ENCODE measurements at regions not wholly inside any gene's neighbourhood (a gene's known extent, or its start where the extent isn't known, plus 50 kb on each side); places are given as distances from the start of the nearest gene placed in this dataset.

- no peaks in the 10 kb centered on the region for H3K27me3 ChIP-seq (ENCODE audit: control insufficient read depth, insufficient read depth, low read length)
- no peaks in the 10 kb centered on the region for H3K4me1 ChIP-seq (ENCODE audit: control insufficient read depth, insufficient read depth, low read length)
- no peaks in the 10 kb centered on the region for H3K36me3 ChIP-seq (ENCODE audit: control insufficient read depth, insufficient read depth, low read length)
- H3K4me3 ChIP-seq (ENCODE audit: low read length): no peak overlapping the region
- H3K9me3 ChIP-seq (ENCODE audit: control insufficient read depth, low read length): no peaks in the 10 kb centered on the region
- H3K9ac ChIP-seq (ENCODE audit: low read length): no peak overlapping the region
Observed at GRCh38 chr9:86766912-86767311, 180.4 kb downstream of the GAS1 start.

GRCh38 chr9:86766511-86766910, 180.8 kb downstream of the GAS1 start:
- no peaks in the 10 kb centered on the region for H3K27me3 ChIP-seq (ENCODE audit: control insufficient read depth, insufficient read depth, low read length)
- H3K9ac ChIP-seq (ENCODE audit: low read length): no peak overlapping the region
- no peaks in the 10 kb centered on the region for H3K4me1 ChIP-seq (ENCODE audit: control insufficient read depth, insufficient read depth, low read length)
- H3K9me3 ChIP-seq (ENCODE audit: control insufficient read depth, low read length): no peaks in the 10 kb centered on the region
- no peak overlapping the region for H3K4me3 ChIP-seq (ENCODE audit: low read length)
- H3K36me3 ChIP-seq (ENCODE audit: control insufficient read depth, insufficient read depth, low read length): no peaks in the 10 kb centered on the region

- no peaks in the 10 kb centered on the region for H3K36me3 ChIP-seq (ENCODE audit: control insufficient read depth, insufficient read depth, low read length)
- no peaks in the 10 kb centered on the region for H3K9me3 ChIP-seq (ENCODE audit: control insufficient read depth, low read length)
- no peak overlapping the region for H3K9ac ChIP-seq (ENCODE audit: low read length)
- H3K4me1 ChIP-seq (ENCODE audit: control insufficient read depth, insufficient read depth, low read length): no peaks in the 10 kb centered on the region
- no peaks in the 10 kb centered on the region for H3K27me3 ChIP-seq (ENCODE audit: control insufficient read depth, insufficient read depth, low read length)
- H3K4me3 ChIP-seq (ENCODE audit: low read length): no peak overlapping the region
Observed at GRCh38 chr9:86765746-86766430, 181.4 kb downstream of the GAS1 start.

- Histone ChIP-seq H3K9ac (ENCODE audit: low read length) (no peak overlapping the region), H3K9me3 (ENCODE audit: control insufficient read depth, low read length) (no peaks in the 10 kb centered on the region), H3K4me1 (ENCODE audit: control insufficient read depth, insufficient read depth, low read length) (no peaks in the 10 kb centered on the region), H3K4me3 (ENCODE audit: low read length) (no peak overlapping the region), H3K27me3 (ENCODE audit: control insufficient read depth, insufficient read depth, low read length) (no peaks in the 10 kb centered on the region), H3K36me3 (ENCODE audit: control insufficient read depth, insufficient read depth, low read length) (no peaks in the 10 kb centered on the region)
Observed at GRCh38 chr9:86764671-86765343, 182.5 kb downstream of the GAS1 start.

- Histone ChIP-seq H3K4me1 (ENCODE audit: control insufficient read depth, insufficient read depth, low read length) (no peaks in the 10 kb centered on the region), H3K9ac (ENCODE audit: low read length) (no peak overlapping the region), H3K27me3 (ENCODE audit: control insufficient read depth, insufficient read depth, low read length) (no peaks in the 10 kb centered on the region), H3K4me3 (ENCODE audit: low read length) (no peak overlapping the region), H3K9me3 (ENCODE audit: control insufficient read depth, low read length) (no peaks in the 10 kb centered on the region), H3K36me3 (ENCODE audit: control insufficient read depth, insufficient read depth, low read length) (no peaks in the 10 kb centered on the region)
Observed at GRCh38 chr9:86764221-86764624, 183.1 kb downstream of the GAS1 start.

GRCh38 chr9:86763791-86764190, 183.5 kb downstream of the GAS1 start:
- Histone ChIP-seq H3K36me3 (ENCODE audit: control insufficient read depth, insufficient read depth, low read length) (no peaks in the 10 kb centered on the region), H3K9ac (ENCODE audit: low read length) (no peak overlapping the region), H3K4me1 (ENCODE audit: control insufficient read depth, insufficient read depth, low read length) (no peaks in the 10 kb centered on the region)

GRCh38 chr9:86757382-86757720, 190.0 kb downstream of the GAS1 start:
- Histone ChIP-seq H3K9me3 (ENCODE audit: control insufficient read depth, low read length) (no peaks in the 10 kb centered on the region), H3K9ac (ENCODE audit: low read length) (no peak overlapping the region), H3K4me3 (ENCODE audit: low read length) (no peak overlapping the region), H3K4me1 (ENCODE audit: control insufficient read depth, insufficient read depth, low read length) (no peaks in the 10 kb centered on the region), H3K27me3 (ENCODE audit: control insufficient read depth, insufficient read depth, low read length) (no peaks in the 10 kb centered on the region), H3K36me3 (ENCODE audit: control insufficient read depth, insufficient read depth, low read length) (no peaks in the 10 kb centered on the region)

More at GRCh38 chr9:86763791-86764190, 183.5 kb downstream of the GAS1 start:
- Histone ChIP-seq H3K4me3 (ENCODE audit: low read length) (no peak overlapping the region), H3K27me3 (ENCODE audit: control insufficient read depth, insufficient read depth, low read length) (no peaks in the 10 kb centered on the region), H3K9me3 (ENCODE audit: control insufficient read depth, low read length) (no peaks in the 10 kb centered on the region)

GRCh38 chr9:86756576-86757381, 190.5 kb downstream of the GAS1 start:
- no peaks in the 10 kb centered on the region for H3K36me3 ChIP-seq (ENCODE audit: control insufficient read depth, insufficient read depth, low read length)
- H3K9ac ChIP-seq (ENCODE audit: low read length): no peak overlapping the region

GRCh38 chr9:86755561-86755941, 191.8 kb downstream of the GAS1 start:
- no peaks in the 10 kb centered on the region for H3K4me1 ChIP-seq (ENCODE audit: control insufficient read depth, insufficient read depth, low read length)
- H3K36me3 ChIP-seq (ENCODE audit: control insufficient read depth, insufficient read depth, low read length): no peaks in the 10 kb centered on the region
- no peaks in the 10 kb centered on the region for H3K27me3 ChIP-seq (ENCODE audit: control insufficient read depth, insufficient read depth, low read length)
- H3K9me3 ChIP-seq (ENCODE audit: control insufficient read depth, low read length): no peaks in the 10 kb centered on the region
- no peak overlapping the region for H3K4me3 ChIP-seq (ENCODE audit: low read length)
- H3K9ac ChIP-seq (ENCODE audit: low read length): no peak overlapping the region

More at GRCh38 chr9:86756576-86757381, 190.5 kb downstream of the GAS1 start:
- Histone ChIP-seq H3K4me3 (ENCODE audit: low read length) (no peak overlapping the region), H3K4me1 (ENCODE audit: control insufficient read depth, insufficient read depth, low read length) (no peaks in the 10 kb centered on the region), H3K9me3 (ENCODE audit: control insufficient read depth, low read length) (no peaks in the 10 kb centered on the region), H3K27me3 (ENCODE audit: control insufficient read depth, insufficient read depth, low read length) (no peaks in the 10 kb centered on the region)

- no peak overlapping the region for H3K4me3 ChIP-seq (ENCODE audit: low read length)
- H3K27me3 ChIP-seq (ENCODE audit: control insufficient read depth, insufficient read depth, low read length): no peaks in the 10 kb centered on the region
- no peaks in the 10 kb centered on the region for H3K9me3 ChIP-seq (ENCODE audit: control insufficient read depth, low read length)
- H3K4me1 ChIP-seq (ENCODE audit: control insufficient read depth, insufficient read depth, low read length): no peaks in the 10 kb centered on the region
- no peaks in the 10 kb centered on the region for H3K36me3 ChIP-seq (ENCODE audit: control insufficient read depth, insufficient read depth, low read length)
- H3K9ac ChIP-seq (ENCODE audit: low read length): no peak overlapping the region
Observed at GRCh38 chr9:86754581-86755560, 192.4 kb downstream of the GAS1 start.

- Histone ChIP-seq H3K4me1 (ENCODE audit: control insufficient read depth, insufficient read depth, low read length) (no peaks in the 10 kb centered on the region), H3K9ac (ENCODE audit: low read length) (no peak overlapping the region), H3K9me3 (ENCODE audit: control insufficient read depth, low read length) (no peaks in the 10 kb centered on the region), H3K4me3 (ENCODE audit: low read length) (no peak overlapping the region), H3K36me3 (ENCODE audit: control insufficient read depth, insufficient read depth, low read length) (no peaks in the 10 kb centered on the region), H3K27me3 (ENCODE audit: control insufficient read depth, insufficient read depth, low read length) (no peaks in the 10 kb centered on the region)
Observed at GRCh38 chr9:86753836-86754235, 193.5 kb downstream of the GAS1 start.
